ENCODE measurements at regions not wholly inside any gene's neighbourhood (a gene's known extent, or its start where the extent isn't known, plus 50 kb on each side); places are given as distances from the start of the nearest gene placed in this dataset.
A peak's percentile ranks its signal among the peaks of the same experiment; 100 is the strongest.

DNA sequence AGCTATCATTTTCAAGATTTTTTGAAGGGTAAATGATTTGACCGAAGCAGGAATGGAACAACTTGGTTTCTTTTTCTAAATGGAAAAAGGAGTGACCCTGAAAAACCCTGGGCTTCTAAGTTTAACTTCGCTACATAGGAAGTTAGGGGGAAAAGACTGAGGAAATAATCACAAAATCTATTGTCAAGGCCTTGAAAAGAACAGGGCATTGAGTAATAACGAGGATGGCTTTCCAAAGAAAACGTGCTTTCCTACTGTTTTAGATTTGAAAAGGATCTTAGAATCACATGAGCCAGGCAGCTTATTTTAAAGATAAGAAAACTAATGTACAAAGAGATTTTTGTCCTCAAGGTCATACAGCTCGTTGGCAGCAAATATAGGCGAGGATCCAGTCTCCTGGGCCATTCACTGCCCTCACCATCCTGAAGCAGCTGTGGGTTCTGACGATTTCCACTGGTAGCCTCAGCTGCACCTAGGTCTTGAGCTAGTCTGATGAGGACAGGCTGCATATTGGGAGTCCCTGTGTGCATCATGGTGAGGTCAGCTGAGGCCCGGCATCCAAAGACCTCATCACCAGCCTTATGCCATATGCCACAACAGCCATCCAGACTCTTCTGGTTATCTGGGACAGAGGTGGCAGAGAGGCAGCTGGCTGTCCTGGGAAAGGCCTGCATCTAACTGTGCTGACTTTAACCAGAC, 384.7 kb upstream of the NRP1 start:
- H3K36me3 ChIP-seq (ENCODE audit: control insufficient read depth in 2 of 4, insufficient read depth in 4 of 4, low read length in 3 of 4): no peaks in the 10 kb centered on the region
- H3K14ac ChIP-seq (ENCODE audit: insufficient read length): no peak overlapping the region
- H2AK5ac ChIP-seq (ENCODE audit: low read depth, low read length): peak overlapping the region; percentile 1; the same call in 1 of the 2 replicates
- no peak overlapping the region for H4K5ac ChIP-seq (ENCODE audit: insufficient read length, low read depth, low read length)
- H2AFZ ChIP-seq (ENCODE audit: low read length): no peak overlapping the region
- H3K79me1 ChIP-seq (ENCODE audit: low read depth, low read length): no peaks in the 10 kb centered on the region
- H2BK20ac ChIP-seq (ENCODE audit: low read length): 0 out of 2 replicates have a peak overlapping the region, but pooled peaks have one; percentile 43
- no peak for DNase-seq (ENCODE audit: low read depth in 1 of 2, low spot score in 2 of 2)
- H3K27me3 ChIP-seq (replicated peaks in 1 of 4; ENCODE audit: control insufficient read depth in 3 of 4, extremely low read depth in 1 of 4, insufficient read depth in 3 of 4, low read length in 3 of 4): no peaks in the 10 kb centered on the region
- ChIA-PET POLR2A (ENCODE audit: partially characterized antibody) (no interaction called here), CTCF (ENCODE audit: partially characterized antibody) (interaction anchor here (0.9 kb wide), 1 partner anchor 154 kb away, joined by 3 read pairs; no protein-coding TSS in a partner anchor)
- peaks cover 0 to 5% (median 0%) of the 10 kb centered on the region in 4 experiments; a peak in 1 of 7 replicates for H3K4me1 ChIP-seq (replicated peaks in 1 of 4; ENCODE audit: control insufficient read depth in 3 of 4, insufficient read depth in 4 of 4, low read length in 3 of 4)
- H3K23ac ChIP-seq (ENCODE audit: insufficient read length): no peak overlapping the region
- no peak overlapping the region for H3K4ac ChIP-seq (replicated peaks; ENCODE audit: insufficient read length, low read depth, low read length)
- WGBS, 2 experiments (ENCODE audit: extremely low coverage in 1 of 2, insufficient coverage in 1 of 2, insufficient read length in 1 of 2, insufficient replicate concordance in 2 of 2, low coverage in 1 of 2, low lambda C conversion rate in 2 of 2, missing lambda C conversion rate in 1 of 2): 88% methylated on average over 8 of the region's 8 CpGs; no CpG with 5 or more reads in 1 of the 2 experiments
- H2BK120ac ChIP-seq (replicated peaks; ENCODE audit: low read depth, low read length): no peak overlapping the region
- H4K20me1 ChIP-seq (replicated peaks in 1 of 2; ENCODE audit: control insufficient read depth in 1 of 2, insufficient read depth in 2 of 2, low read length in 2 of 2): no peaks in the 10 kb centered on the region
- FAIRE-seq: no peak
- H4K8ac ChIP-seq (ENCODE audit: extremely low read depth, insufficient read depth, low read length): no peak overlapping the region; the same call in 1 of the 2 replicates
- no peak overlapping the region for H3K56ac ChIP-seq (replicated peaks; ENCODE audit: insufficient read length, low read depth, low read length)
- peak overlapping the region; percentile 51 for H4K91ac ChIP-seq (replicated peaks; ENCODE audit: insufficient read length, low read length)
- no peak overlapping the region for H3K4me2 ChIP-seq (ENCODE audit: insufficient read depth in 1 of 2, low read depth in 2 of 2, low read length in 2 of 2)
- peaks cover 4 to 8% of the 10 kb centered on the region in 2 experiments; a peak in 1 of 4 replicates for H3K9me3 ChIP-seq (ENCODE audit: insufficient read depth in 2 of 2, low read depth in 1 of 2, low read length in 1 of 2)
- no peak overlapping the region for H3K18ac ChIP-seq (ENCODE audit: extremely low read depth, low read length)
- no peak overlapping the region for H3K4me3 ChIP-seq (ENCODE audit: extremely low read depth in 1 of 4, insufficient read depth in 2 of 4, low read depth in 3 of 4, low read length in 4 of 4)
- TF ChIP-seq EP300 (IDR thresholded peaks at IDR 0.05; ENCODE audit: borderline replicate concordance in 1 of 2, low read depth in 2 of 2, low read length in 2 of 2): no peak
- H3K23me2 ChIP-seq (ENCODE audit: low read depth, low read length): no peaks in the 10 kb centered on the region
- H2BK5ac ChIP-seq (ENCODE audit: low read depth, low read length): no peak overlapping the region
- no peak overlapping the region for H3K27ac ChIP-seq (ENCODE audit: low read depth, low read length)
- no peak overlapping the region for H3K9ac ChIP-seq (replicated peaks in 1 of 4; ENCODE audit: extremely low read depth in 1 of 4, low read depth in 3 of 4, low read length in 3 of 4)
- no peak overlapping the region for H2BK12ac ChIP-seq (ENCODE audit: low read depth, low read length)
- no peaks in the 10 kb centered on the region for H3K79me2 ChIP-seq (ENCODE audit: control insufficient read depth in 1 of 2, insufficient read depth in 2 of 2, low read length in 2 of 2)
- no peak overlapping the region for H2BK15ac ChIP-seq (ENCODE audit: low read length)

All from H1 (cell line).